Endothelial cell (in vitro differentiated cells): ENCODE measurements at regions not wholly inside any gene's neighbourhood (a gene's known extent, or its start where the extent isn't known, plus 50 kb on each side); places are given as distances from the start of the nearest gene placed in this dataset.

Experiments used
- DNase-seq: peaks from one replicate; pipeline ENCODE4 v3.0.0; 2021; ENCODE audit warnings: low spot score
- H3K27ac Mint-ChIP-seq: one replicate; pipeline ENCODE4 v1.8.0; 2021; ENCODE audit warnings: mixed read lengths, inconsistent platforms; ENCODE audit not compliant: unreplicated experiment
- H3K27me3 Mint-ChIP-seq: one replicate; pipeline ENCODE4 v1.8.0; 2021; ENCODE audit warnings: mild to moderate bottlenecking, moderate library complexity, mixed read lengths, inconsistent platforms; ENCODE audit not compliant: unreplicated experiment
- H3K36me3 Mint-ChIP-seq: one replicate; pipeline ENCODE4 v1.8.0; 2021; ENCODE audit warnings: mild to moderate bottlenecking, low read depth, mixed read lengths, inconsistent platforms; ENCODE audit not compliant: unreplicated experiment
- H3K4me1 Mint-ChIP-seq: one replicate; pipeline ENCODE4 v1.8.0; 2021; ENCODE audit warnings: mild to moderate bottlenecking, mixed read lengths, inconsistent platforms; ENCODE audit not compliant: unreplicated experiment
- H3K4me3 Mint-ChIP-seq: one replicate; pipeline ENCODE4 v1.8.0; 2021; ENCODE audit warnings: mild to moderate bottlenecking, mixed read lengths, inconsistent platforms; ENCODE audit not compliant: unreplicated experiment
- H3K9me3 Mint-ChIP-seq: one replicate; pipeline ENCODE4 v1.8.0; 2021; ENCODE audit warnings: mixed read lengths, inconsistent platforms; ENCODE audit not compliant: unreplicated experiment
- TF ChIP-seq, protein P1 (sequence below): fragments of 200-600 bp; sonication (generic); IDR thresholded peaks from one replicate; pipeline ENCODE4 v1.5.0; 2021; ENCODE audit warnings: antibody characterized with exemption; ENCODE audit not compliant: unreplicated experiment

DNA sequence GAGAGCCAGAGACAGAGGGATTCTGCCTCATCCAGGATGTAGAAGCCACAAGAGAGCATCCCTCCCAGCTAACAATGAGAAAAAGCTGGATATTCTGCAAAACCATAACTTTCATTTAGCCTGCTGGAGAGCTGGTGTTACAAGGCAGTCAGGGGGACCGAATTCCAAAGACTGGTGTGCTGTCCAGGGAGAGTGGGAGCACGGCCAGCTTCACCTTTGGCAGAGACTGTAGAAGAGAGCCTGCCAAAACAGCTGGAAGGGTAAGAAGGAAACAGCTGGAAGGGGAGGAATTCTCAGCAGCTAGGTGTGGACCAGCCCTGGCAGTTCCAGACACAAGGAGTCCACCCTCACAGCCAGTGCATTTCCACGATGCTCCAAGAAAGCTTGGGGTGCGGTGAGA is 109.9 kb upstream of the LINGO1 start:
- TF ChIP-seq, protein P1, sequence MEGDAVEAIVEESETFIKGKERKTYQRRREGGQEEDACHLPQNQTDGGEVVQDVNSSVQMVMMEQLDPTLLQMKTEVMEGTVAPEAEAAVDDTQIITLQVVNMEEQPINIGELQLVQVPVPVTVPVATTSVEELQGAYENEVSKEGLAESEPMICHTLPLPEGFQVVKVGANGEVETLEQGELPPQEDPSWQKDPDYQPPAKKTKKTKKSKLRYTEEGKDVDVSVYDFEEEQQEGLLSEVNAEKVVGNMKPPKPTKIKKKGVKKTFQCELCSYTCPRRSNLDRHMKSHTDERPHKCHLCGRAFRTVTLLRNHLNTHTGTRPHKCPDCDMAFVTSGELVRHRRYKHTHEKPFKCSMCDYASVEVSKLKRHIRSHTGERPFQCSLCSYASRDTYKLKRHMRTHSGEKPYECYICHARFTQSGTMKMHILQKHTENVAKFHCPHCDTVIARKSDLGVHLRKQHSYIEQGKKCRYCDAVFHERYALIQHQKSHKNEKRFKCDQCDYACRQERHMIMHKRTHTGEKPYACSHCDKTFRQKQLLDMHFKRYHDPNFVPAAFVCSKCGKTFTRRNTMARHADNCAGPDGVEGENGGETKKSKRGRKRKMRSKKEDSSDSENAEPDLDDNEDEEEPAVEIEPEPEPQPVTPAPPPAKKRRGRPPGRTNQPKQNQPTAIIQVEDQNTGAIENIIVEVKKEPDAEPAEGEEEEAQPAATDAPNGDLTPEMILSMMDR = no peak
- peaks cover 2% of the 10 kb centered on the region for H3K27me3 Mint-ChIP-seq
- no peaks in the 10 kb centered on the region for H3K36me3 Mint-ChIP-seq

DNA sequence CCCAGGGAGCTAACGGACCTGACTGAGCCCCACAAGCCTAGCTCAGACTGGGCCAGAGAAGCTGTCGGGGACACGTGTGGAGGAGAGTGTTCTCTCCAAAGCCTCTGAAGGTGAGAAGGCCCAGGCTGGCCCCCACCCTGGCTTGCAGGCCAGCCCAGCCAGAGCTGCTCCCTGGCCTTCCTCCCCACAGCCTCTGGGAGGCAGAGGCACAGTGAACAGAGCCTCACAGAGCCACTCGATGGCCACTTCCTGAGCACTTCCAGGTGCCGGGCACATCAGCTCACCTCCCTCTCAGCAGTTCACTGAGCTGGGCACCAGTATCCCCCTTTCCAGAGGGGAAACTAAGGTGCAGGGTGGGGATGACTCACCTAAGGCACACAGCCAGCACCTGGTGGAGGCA is 109.4 kb upstream of the LINGO1 start:
- H3K27me3 Mint-ChIP-seq = peaks cover 2% of the 10 kb centered on the region
- no peak overlapping the region for H3K4me3 Mint-ChIP-seq
- no peaks in the 10 kb centered on the region for H3K36me3 Mint-ChIP-seq
- peaks cover 27% of the 10 kb centered on the region for H3K4me1 Mint-ChIP-seq
- DNase-seq = no peak
- H3K9me3 Mint-ChIP-seq = no peaks in the 10 kb centered on the region
- no peak overlapping the region for H3K27ac Mint-ChIP-seq
- TF ChIP-seq, protein P1 = no peak

More for the DNA sequence above, 109.9 kb upstream of the LINGO1 start:
- Mint-ChIP-seq H3K27ac (no peak overlapping the region), H3K4me3 (no peak overlapping the region), H3K9me3 (no peaks in the 10 kb centered on the region), H3K4me1 (peaks cover 23% of the 10 kb centered on the region)
- DNase-seq = no peak

DNA sequence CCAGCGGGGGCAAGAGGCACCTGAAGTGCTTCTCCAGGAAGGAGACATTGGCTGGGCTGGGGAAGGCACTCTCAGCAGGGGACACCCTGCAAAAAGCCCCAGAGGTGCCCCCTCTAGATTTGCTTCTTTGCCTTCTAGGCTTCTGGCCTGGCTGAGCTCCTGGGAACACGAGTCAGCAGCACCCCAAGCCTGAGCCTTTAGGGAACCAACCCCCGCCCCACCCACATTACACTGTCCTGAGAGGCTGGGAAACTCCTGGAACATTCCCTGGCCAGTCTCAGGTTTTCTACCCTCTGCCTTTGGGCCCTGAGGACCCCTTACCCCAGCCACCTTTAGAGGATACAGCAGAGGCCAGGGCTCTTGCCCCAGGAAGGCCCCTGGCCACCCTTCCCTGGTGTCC is 108.4 kb upstream of the LINGO1 start:
- no peaks in the 10 kb centered on the region for H3K9me3 Mint-ChIP-seq
- TF ChIP-seq, protein P1 = no peak
- H3K36me3 Mint-ChIP-seq = no peaks in the 10 kb centered on the region
- peaks cover 2% of the 10 kb centered on the region for H3K27me3 Mint-ChIP-seq
- no peak overlapping the region for H3K27ac Mint-ChIP-seq
- peaks cover 31% of the 10 kb centered on the region for H3K4me1 Mint-ChIP-seq
- DNase-seq = no peak
- no peak overlapping the region for H3K4me3 Mint-ChIP-seq

DNA sequence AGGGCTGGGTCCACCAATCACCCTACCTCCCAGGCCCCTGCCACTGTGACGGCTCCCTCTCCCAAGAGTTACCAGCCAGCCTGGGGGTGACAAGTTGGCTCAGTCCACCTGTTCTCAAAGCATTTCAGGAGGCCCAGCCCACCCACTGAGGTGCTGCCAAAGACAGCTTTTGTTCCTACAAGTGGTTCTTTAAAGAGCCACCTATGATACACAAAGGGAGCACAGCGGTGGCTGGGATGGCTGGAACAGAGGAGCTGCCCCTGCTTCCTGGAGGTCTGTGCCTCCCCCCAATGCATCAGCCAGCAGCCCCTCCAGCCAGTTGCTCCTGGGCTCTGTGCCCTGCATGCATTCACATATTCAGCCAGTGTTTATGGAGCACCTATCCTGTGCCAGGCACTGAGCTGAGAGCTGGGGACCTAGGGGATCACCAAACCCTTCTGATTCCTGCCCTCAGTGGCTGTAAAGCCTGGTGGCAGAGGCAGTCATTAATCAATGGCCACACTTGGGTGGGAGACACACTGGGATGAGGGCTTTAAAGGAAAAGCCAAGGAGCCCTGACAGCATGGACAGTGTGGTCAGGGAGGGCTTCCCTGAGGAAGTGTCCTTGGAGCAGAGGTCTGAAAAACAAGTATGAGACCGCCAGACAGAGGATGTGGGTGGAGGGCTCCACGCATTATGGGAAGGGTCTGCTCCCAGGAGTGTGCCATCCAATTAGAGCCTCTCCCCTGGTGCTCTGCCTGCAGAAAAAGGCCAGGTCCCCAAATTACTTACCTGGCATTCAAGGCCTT is 107.1 kb upstream of the LINGO1 start:
- H3K4me3 Mint-ChIP-seq = no peak overlapping the region
- H3K27ac Mint-ChIP-seq = no peak overlapping the region
- H3K9me3 Mint-ChIP-seq = no peaks in the 10 kb centered on the region
- TF ChIP-seq, protein P1 = no peak
- peaks cover 31% of the 10 kb centered on the region for H3K4me1 Mint-ChIP-seq
- no peak for DNase-seq
- H3K27me3 Mint-ChIP-seq = peaks cover 2% of the 10 kb centered on the region
- H3K36me3 Mint-ChIP-seq = no peaks in the 10 kb centered on the region
